Thyroid gland (tissue), 4 donors: ENCODE measurements at regions not wholly inside any gene's neighbourhood (a gene's known extent, or its start where the extent isn't known, plus 50 kb on each side); places are given as distances from the start of the nearest gene placed in this dataset.

Experiments used
- CTCF ChIP-seq, 6 experiments: fragments of 200-600 bp in 3 of 6; fragments of 450-650 bp in 3 of 6; sonication (generic) in 3 of 6; IDR thresholded peaks; one replicate each; pipeline ENCODE4 v1.5.1; 2016 to 2019; ENCODE audit warnings: antibody characterized with exemption in 6 of 6, mild to moderate bottlenecking in 2 of 6, inconsistent platforms in 1 of 6, moderate library complexity in 1 of 6
- POLR2A ChIP-seq, 2 donors: fragments of 450-650 bp; IDR thresholded peaks; one replicate each; pipeline ENCODE4 v1.6.1; 2017; ENCODE audit warnings: antibody characterized with exemption in 2 of 2, mild to moderate bottlenecking in 2 of 2, moderate library complexity in 1 of 2

- TF ChIP-seq POLR2A (IDR thresholded peaks at IDR 0.05) (no peak), CTCF (IDR thresholded peaks at IDR 0.05) (no peak)
Observed at GRCh38 chr10:130244031-130244927, 108.1 kb downstream of the GLRX3 start.
